Stimulated activated CD4-positive, alpha-beta T cell treated with anti-CD3 and anti-CD28 coated beads, Interleukin-12 subunit alpha, Interleukin-12 subunit beta, amount 100 ng/mL, for 4 hours (primary cell): ENCODE measurements at regions not wholly inside any gene's neighbourhood (a gene's known extent, or its start where the extent isn't known, plus 50 kb on each side); places are given as distances from the start of the nearest gene placed in this dataset.

Experiments
- DNase-seq: peaks from one replicate; pipeline ENCODE4 v3.0.0-alpha.2; 2020

DNA sequence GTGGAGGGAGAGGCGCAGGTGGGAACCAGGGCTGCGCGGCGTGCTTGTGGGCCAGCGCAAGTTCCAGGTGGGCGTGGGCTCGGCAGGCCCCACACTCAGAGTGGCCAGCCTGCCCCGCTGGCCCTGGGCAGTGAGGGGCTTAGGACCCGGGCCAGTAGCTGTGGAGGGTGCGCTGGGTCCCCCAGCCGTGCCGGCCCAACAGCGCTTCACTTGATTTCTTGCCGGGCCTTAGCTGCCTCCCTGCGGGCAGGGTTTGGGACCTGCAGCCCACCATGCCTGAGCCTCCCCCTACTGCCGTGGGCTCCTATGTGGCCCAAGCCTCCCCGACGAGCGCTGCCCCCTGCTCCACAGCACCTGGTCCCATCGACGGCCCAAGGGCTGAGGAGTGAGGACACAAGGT is 1636.9 kb upstream of the SLC39A10 start:
- no peak for DNase-seq

DNA sequence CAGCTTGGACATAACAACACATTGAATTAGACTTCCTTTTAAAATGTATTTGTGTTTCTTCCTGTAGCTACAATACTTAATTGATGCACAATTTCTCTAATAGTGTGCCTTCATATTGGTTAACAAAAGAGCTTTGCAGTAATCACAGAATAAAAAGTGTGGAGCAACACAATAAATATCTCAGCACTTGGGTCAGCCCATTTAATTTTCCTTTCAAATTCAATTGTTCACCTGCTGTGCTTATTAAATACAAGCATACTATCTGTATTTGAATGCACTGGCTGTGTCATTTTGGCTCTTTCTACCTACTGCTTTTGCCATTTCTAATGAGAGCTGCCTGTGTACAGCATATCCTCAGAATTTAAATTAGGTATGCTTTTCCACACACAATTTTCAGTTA is 1641.3 kb upstream of the SLC39A10 start:
- DNase-seq = no peak

DNA sequence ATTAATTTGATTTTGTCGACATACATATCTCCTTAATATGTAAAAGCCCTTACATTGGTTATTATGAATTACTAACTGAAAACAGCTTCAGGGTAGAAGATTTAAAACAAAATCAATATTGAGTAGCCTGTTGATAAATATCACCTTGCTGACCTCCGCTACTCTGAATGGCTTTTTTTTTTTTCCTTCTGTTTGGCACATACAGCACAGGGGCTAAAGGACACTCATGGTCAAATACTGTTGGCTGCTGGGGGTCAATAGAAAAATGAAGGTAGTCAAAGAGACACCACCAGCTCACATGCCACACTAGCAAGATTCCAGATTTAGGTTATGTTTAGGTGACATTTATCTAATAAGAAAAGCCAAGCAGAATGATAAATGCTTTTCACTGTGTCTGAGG is 1642.4 kb upstream of the SLC39A10 start:
- DNase-seq = no peak

DNA sequence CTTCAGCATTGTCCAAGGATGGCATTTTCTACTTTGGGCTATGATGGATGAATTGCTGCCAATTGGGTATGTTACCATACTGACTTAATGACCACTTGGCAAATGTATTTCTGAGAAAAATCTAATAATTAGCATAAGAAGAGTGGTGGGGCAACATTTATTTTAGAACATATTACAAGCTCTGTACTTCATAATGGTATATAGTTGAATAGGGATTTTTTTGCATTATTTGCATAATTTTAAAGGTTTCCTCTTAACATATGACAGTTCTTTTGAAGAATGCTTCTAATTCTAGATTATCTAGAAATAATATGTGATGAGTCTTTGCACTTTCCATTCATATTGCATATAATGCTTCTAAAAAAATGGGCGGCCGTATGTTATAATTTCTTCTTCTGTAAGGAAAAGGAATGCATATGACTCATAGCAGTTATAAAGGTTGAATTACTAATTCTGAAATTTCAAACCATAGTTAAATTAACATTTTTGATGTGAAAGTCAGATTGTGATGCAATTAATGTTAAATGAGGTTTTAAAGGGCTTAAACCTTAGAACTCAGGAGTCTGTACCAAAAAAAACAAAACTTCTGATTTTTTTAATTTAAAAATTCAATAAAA is 1652.3 kb upstream of the SLC39A10 start:
- no peak for DNase-seq

DNA sequence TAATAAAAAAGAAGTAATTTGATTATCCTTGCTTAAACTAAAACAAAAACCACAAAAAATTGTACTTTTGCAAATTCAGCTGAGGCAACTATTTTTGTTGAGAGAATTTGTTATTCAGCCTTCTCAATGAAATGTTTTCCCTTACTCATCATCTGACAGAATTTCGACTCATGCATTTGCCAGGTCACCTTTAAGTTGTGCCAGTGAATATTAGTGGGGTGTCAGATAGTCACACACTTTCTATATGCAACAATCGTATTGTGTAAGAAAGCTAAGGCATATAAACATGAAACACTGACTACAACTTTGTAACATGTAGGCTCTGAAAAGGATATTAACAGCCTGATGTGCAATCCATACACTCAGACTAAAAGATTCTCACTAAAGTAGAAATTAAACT is 1653.1 kb upstream of the SLC39A10 start:
- no peak for DNase-seq

DNA sequence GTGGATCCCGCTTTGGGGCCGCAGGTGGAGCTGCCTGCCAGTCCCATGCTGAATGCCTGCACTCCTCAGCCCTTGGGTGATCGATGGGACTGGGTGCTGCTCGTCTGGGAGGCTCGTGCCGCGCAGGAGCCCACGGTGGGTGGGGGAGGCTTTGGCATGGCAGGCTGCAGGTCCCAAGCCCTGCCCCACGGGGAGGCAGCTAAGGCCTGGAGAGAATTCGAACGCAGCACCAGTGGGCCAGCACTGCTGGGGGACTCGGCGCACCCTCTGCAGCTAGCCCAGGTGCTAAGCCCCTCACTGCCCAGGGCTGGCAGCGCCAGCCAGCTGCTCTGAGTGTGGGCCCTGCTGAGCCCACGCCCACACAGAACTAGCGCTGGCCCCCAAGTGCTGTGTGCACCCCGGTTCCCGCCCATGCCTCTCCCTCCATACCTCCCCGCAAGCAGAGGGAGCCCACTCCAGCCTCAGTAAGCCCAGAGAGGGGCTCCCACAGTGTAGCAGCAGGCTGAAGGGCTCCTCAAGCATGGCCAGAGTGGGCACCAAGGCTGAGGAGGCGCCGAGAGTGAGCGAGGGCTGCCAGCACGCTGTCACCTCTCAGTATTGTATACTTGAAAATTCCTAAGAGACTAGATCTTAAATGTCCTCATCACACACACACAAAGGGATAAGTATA is 1654.2 kb upstream of the SLC39A10 start:
- no peak for DNase-seq

DNA sequence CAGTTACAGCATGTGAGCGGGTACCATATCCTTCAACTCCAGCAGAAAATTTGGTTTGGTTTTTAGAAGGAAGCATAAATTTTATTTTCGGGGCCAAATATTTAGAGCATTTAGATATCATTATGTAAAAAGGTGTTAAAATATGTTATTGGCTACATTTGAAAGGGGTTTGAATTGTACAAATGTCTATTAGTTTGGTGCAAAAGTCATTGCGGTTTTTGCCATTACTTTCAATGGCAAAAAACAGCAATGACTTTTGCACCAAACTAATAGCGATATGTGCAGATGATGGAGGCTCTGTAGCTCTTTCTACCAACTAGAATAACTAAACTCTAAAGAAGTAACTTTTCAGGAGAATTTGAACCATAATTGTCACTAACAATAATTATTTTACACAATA is 1666.2 kb upstream of the SLC39A10 start:
- DNase-seq = no peak

DNA sequence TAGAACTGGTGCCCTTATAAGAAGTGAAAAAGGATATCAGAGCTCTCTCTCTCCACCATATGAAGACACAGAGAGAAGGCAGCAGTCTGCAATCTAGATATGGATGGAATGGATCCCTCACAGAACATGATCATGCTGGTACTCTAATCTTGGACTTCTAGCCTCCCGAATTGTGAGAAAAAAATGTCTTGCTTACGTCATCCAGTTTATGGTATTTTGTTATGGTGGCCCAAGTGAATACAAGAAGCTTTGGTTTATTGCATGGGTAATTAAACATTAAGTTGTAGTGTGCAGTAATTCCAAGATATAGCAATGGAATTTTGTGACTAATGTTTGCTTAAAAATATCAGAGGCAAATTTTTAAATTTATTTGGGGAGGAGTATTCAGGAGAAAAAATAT is 1667.4 kb upstream of the SLC39A10 start:
- no peak for DNase-seq

DNA sequence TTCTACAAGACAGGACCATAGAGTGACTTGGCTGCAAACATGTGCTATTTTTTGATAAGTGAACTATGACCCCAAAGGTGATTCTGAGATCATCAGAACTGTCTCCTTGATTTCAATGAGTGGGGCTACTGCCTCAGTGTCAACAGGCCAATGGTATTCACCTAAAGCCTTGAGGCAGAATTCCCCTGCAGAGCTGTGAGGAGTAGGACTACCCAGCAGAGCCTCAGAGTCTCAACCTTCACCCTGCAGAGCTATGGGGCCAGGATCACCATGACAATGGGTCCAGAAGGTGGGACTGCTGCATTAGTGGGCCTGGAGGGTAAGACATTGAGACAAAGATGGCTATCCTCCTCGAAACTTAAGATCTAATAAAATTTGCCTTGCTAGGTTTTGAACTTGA is 1668.2 kb upstream of the SLC39A10 start:
- DNase-seq = no peak

DNA sequence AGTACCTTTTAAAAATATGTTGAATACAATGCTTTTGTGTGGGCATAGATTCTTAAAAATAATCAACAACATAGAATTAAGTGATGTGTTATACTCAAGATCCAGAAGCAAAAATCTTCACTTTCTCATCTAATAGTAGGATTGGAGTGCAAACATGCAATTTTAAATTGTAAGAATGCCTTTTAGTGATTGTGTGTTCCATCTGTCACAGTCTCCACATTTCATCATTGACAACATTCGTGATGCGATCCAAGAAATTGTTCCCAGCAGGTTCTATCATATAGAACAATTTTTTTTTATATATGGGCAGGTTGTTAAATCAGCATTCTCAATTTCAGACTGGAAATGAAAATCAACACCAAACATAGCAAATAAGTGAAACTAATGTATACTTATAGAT is 1671.8 kb upstream of the SLC39A10 start:
- no peak for DNase-seq

DNA sequence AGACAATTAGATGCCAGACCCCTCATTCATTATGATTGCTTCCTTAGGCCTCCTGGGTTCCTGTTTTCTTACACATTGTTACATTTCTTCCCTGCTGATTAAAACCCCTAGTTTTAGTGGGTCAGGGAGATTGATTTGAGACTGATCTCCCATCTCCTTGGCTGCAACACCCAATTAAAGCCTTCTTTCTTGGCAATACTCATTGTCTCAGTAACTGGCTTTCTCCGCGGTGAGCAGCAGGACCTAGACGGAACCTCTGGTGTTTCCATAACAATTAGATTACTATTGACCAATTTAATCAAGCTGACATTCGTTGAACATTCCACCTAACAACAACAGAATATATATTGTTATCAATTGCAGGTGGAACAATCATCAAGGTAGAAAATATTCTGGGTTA is 1676.4 kb upstream of the SLC39A10 start:
- DNase-seq = no peak

DNA sequence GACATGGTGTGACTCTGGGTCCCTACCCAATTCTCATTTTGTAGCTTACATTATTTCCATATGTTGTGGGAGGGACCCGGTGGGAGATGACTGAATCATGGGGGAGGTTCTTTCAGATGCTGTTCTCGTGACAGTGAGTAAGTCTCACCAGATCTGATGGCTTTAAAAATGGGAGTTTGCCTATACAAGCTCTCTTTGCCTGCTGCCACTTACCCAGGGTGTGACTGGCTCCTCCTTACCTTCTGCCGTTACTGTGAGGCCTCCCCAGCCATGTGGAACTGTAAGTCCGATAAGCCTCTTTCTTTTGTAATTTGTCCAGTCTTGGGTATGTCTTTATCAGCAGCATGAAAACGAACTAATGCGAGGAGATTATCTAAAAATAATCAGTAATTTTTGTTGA is 1683.2 kb upstream of the SLC39A10 start:
- no peak for DNase-seq

DNA sequence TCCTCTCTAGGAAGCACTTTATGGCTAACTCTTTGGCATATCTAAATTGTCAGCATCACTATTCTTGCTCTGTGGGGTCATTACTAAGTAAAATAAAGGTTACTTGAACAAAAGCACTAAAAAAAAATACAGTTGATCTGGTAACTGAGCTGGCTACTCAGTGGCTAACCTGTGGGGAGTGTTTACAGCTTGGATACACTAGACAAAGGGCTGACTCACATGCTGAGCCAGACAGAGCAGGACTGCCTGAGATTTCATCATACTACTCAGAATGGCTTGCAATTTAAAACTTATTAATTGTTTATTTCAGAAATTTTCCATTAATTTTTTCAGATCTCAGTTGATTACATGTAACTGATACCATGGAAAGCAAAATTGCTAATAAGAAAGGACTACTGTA is 1690.4 kb upstream of the SLC39A10 start:
- DNase-seq = no peak

DNA sequence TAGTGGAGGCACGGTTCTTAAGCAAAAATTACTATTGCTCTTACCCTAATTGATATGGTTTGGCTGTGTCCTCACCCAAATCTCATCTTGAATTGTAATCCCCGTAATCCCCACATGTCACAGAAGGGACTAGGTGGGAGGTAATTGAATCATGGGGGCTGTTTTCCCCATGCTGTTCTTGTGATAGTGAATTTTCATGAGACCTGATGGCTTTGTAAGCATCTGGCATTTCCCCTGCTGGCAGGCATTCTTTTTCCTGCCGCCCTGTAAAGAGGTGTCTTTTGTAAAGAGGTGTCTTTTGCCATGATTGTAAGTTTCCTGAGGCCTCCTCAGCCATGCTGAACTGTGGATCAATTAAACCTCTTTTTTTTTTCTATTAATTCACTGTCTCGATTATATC is 1691.8 kb upstream of the SLC39A10 start:
- no peak for DNase-seq

DNA sequence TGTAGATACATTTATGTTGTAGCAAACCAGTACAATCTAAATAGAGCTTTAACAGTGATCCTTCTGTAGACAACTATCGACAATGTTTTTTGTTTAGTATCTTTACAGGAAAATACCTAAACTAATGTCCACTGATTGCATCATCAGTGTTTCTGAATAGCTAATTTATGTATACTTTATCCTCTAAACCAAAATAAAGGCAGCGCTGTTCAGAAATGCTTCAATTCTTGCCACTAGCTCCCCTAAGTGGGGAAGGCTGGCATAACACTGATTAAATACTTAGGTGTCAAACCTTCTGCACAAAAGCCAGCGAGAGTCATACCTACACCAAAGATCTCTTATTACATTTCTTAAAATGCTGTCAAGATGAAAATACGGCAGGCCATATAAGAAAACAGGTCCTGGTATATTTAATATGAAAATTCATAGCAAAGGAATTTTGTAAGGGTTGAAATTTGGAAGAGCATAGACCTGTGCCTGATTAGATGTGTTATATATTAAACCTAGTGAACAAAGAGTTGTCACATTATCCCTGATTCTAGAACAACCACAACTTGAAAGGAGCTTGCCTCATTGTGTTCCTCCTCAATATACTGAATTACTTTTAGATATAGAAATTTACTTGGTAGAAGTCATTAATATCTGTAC is 1693.4 kb upstream of the SLC39A10 start:
- no peak for DNase-seq

DNA sequence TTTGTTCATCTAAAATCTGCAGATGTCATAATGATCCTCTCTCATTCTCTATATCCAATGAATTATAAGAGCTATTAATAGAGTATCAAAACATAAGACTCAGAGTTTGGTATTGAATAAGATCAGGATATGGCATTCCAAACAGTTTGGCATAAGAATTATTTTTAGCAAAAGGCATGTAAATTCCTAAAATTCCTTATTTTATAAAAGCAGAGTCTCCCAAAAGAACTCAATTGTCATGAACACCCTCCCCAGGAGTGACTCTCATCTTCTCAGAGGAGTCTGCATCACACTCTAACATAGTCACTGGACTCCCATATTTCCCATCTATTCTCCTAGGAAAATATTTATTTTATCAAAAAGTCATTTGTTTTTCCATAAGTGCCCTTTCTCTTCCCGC is 1710.2 kb upstream of the SLC39A10 start:
- no peak for DNase-seq

DNA sequence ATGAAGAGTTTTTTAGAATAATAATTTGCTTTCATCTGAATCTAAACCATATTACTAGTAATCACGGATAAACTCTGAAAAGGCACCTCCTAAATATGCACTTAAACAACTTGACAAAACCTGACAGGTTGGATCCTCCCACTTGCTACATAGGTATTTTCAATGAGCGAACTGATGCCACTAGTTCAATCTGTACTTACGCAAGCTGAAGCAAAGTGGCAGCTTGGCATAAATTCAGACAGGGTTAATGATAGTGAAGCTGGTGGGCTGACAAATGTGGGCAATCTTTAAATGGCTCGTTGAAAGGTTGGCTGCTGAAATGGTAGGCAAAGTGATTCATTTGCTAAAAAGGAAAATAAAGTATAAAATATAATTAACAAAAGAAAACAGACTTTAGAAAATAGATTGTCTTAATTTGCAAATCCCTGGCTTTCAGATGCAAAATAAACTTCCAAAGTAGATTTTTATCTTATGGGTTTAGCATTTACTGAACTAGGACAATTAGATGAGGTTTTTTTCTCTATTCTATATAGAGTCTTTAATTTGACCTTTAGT is 1713.5 kb upstream of the SLC39A10 start:
- DNase-seq = no peak

DNA sequence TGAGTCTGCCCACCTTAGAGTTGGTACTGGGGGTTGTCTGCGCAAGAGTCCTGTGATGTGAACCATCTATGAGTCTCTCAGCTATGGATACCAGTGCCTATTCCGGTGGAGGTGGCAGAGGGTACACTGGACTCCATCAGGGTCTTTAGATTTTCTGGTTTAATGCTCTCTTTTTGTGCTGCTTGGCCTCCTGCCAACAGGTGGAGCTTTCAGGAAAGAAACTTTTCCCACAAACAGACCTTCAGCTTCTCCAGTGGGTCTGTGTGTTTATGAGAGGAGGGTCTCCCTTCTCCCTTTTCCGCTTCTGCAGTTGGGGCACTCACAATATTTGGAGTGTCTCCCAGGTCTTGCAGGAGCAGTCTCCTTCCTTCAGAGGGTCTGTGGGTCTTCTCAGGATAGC is 1721.9 kb upstream of the SLC39A10 start:
- no peak for DNase-seq

DNA sequence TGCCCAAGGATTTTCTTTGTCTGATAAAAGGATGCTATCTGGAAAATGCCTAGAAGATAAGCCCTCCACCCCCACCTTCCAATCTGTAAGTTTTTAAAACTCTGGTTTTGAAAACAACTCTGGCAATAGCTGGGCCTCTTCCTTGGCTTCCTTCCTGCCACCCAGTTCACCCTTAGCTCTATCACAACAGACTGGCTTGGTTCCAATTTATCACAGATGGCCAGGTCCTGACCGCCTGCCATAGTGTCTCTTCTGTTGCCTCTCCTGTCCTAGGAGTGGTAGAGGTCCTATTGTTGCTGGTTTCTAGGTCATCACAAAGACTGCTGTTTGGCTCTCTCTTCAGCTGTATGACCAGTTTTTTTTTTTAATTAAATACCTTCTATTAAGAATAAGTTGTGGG is 1727.9 kb upstream of the SLC39A10 start:
- DNase-seq = no peak

DNA sequence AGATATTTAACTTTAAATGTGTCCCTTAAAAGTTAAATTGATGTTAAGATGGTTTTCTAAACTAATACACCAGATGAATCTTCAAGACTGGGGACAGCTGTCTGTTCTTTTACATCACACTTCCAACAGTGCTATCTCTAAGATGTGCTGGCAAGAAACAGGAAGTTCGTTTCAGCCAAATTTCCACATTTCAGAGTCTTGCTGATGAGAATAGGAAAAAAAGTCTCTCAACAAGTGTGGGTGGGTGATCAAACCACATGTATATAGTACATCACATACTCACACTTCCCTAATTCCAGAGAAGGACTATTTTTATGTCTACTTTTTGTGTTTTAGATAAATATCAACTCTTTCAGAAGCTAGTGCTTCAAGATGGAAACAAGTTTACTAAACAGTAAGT is 1712.8 kb upstream of the TMEFF2 start:
- DNase-seq = no peak

DNA sequence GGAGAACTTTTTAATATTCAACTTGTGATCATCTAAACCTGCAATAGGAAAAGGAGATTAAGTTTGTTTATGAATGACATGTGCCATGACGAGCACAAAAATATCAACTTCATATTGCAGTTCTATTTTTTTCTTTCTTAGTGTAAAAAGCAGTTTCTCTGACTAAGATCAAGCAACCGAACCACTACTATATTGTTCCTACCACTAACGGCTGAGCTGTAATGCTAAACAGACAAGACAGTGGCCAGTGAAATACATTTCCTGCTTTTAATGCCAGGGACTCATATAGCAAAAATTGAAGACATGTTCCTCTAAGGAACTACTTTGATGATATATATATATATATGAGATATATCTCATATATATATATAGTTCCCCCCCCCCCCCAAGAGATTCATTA is 1705.6 kb upstream of the TMEFF2 start:
- DNase-seq = no peak

DNA sequence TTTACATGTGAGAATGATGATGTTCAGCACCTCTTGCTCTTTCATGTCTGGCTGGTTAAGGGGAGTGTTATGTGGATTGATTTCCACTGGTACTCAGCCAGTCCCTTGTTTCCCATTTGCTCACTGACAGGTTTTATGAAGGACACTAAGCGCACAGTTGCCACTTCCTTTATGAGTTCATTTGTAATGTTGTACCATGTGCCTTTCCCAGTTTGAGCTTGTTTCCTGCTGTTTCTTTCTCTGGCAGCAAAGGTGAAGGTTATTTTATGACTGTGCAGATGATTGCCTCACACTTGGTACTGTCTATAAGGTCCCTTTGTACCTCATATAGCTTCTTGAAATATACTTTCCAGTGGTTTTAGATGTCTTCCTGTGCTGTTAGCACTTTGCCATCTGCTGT is 1700.5 kb upstream of the TMEFF2 start:
- DNase-seq = no peak

DNA sequence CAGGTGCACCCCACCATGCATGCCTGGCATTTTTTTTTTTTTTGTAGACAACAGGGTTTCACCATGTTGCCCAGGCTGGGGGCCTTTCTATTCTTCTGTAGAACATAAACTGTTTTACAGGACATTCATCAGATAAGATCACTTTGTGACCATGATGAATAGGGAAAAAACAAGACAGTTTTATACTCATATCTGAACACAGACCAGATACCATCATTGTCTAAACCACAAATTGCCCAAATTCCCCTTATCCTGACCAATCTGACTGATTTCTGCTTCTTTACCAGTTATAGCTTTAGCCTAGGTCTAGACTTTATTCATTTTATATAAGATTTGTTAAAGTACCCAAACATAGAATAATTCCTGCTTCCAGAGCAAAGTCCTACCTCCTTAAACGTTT is 1699.3 kb upstream of the TMEFF2 start:
- no peak for DNase-seq

DNA sequence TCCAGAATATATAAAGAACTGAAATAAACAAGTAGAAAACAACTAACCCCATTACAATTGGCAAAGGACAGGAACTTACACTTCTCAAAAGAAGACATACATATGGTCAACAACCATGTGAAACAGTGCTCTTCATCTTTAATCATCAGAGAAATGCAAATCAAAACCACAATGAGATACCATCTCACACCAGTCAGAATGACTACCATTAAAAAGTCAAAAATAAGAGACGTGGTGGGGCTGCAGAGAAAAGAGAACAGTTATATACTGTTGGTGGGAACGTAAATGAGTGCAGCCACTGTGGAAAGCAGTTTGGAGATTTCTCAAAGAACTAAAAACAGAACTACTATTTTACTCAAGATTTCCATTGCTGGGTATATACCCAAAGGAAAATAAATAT is 1696.3 kb upstream of the TMEFF2 start:
- DNase-seq = no peak

DNA sequence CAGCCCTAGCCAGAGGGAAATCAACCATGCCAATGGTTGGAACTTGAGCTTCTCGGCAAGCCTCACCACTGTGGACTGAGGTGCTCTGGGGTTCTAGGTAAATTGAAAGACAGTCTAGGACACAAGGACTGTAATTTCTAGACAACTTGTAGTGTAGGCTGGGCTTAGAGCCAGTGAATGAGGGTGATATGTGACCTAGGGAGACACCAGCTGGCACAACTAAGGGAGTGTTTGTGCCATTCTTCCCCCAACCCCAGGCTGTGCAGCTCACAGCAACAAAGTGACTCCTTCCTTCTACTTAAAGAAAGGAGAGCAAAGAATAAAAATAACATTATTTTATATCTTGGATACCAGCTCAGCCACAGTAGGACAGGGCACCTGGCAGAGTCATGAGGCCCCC is 1690.7 kb upstream of the TMEFF2 start:
- DNase-seq = no peak
